ENCODE measurements at regions not wholly inside any gene's neighbourhood (a gene's known extent, or its start where the extent isn't known, plus 50 kb on each side); places are given as distances from the start of the nearest gene placed in this dataset.

DNA sequence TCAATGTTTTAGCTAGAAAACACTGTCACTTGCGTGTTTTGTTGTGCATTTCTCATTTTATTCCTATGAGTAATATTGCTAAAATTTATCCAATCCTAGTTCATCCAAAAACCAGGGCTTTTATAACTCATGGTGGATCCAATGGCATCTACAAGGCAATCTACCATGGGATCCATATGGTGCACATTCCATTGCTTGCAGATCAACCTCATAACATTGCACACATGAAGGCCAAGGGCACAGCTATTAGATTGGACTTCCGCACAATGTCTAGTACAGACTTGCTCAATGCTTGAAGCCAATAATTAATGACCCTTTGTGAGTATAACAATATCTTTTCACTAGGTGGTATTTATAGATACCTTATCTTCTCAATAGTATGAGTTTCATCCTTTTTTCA, 57.2 kb upstream of the UGT2B7 start:
- no peak overlapping the region for H3K9ac ChIP-seq (ENCODE audit: low read depth, low read length)
- H3K4me3 ChIP-seq (ENCODE audit: low read length), result no peak overlapping the region
- H3K27me3 ChIP-seq (ENCODE audit: insufficient read depth, low read length), result no peaks in the 10 kb centered on the region
- no peaks in the 10 kb centered on the region for H3K4me1 ChIP-seq (ENCODE audit: insufficient read depth, low read length)
- H3K27ac ChIP-seq (ENCODE audit: low read length), result no peak overlapping the region
- peaks cover 3% of the 10 kb centered on the region for H3K9me3 ChIP-seq (ENCODE audit: insufficient read depth, low read depth, low read length)
- no peaks in the 10 kb centered on the region for H3K36me3 ChIP-seq (ENCODE audit: insufficient read depth, low read depth, low read length)

DNA sequence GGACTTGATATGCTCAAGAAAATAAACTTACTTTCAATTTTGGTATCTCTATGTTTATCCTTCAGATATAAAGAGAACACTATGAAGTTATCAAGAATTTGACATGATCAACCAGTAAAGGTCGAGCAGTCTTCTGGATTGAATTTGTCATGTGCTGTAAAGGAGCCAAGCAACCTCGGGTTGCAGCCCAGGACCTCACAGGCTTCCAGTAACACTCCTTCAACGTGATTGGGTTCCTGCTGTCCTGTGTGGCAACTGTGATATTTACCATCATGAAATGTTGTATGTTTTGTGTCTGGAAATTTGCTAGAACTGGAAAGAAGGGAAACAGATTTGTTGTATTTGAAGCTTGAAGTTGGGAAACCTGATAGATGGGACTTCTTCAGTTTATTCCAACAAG, 52.0 kb upstream of the UGT2B7 start:
- H3K27ac ChIP-seq (ENCODE audit: low read length), result no peak overlapping the region
- no peaks in the 10 kb centered on the region for H3K4me1 ChIP-seq (ENCODE audit: insufficient read depth, low read length)
- no peaks in the 10 kb centered on the region for H3K36me3 ChIP-seq (ENCODE audit: insufficient read depth, low read depth, low read length)
- no peak overlapping the region for H3K4me3 ChIP-seq (ENCODE audit: low read length)
- no peaks in the 10 kb centered on the region for H3K9me3 ChIP-seq (ENCODE audit: insufficient read depth, low read depth, low read length)
- H3K9ac ChIP-seq (ENCODE audit: low read depth, low read length), result no peak overlapping the region
- no peaks in the 10 kb centered on the region for H3K27me3 ChIP-seq (ENCODE audit: insufficient read depth, low read length)
